ENCODE measurements at regions not wholly inside any gene's neighbourhood (a gene's known extent, or its start where the extent isn't known, plus 50 kb on each side); places are given as distances from the start of the nearest gene placed in this dataset.

- TF ChIP-seq CTCF (IDR thresholded peaks at IDR 0.05; ENCODE audit: borderline replicate concordance, insufficient read depth, low read depth, low read length): no peak
- no peak overlapping the region for H3K4me3 ChIP-seq (ENCODE audit: low read depth, low read length)
Measured at GRCh38 chr5:164364237-164365208, 859.1 kb downstream of the MAT2B start.

- no peak for TF ChIP-seq CTCF (IDR thresholded peaks at IDR 0.05; ENCODE audit: borderline replicate concordance, insufficient read depth, low read depth, low read length)
- H3K4me3 ChIP-seq (ENCODE audit: low read depth, low read length): no peak overlapping the region
Measured at GRCh38 chr5:164370841-164371240, 865.4 kb downstream of the MAT2B start.

- TF ChIP-seq CTCF (IDR thresholded peaks at IDR 0.05; ENCODE audit: borderline replicate concordance, insufficient read depth, low read depth, low read length): no peak
Measured at GRCh38 chr5:164372892-164373291, 867.5 kb downstream of the MAT2B start.

GRCh38 chr5:164373876-164374275 lies 868.5 kb downstream of the MAT2B start:
- no peak overlapping the region for H3K4me3 ChIP-seq (ENCODE audit: low read depth, low read length)
- TF ChIP-seq CTCF (IDR thresholded peaks at IDR 0.05; ENCODE audit: borderline replicate concordance, insufficient read depth, low read depth, low read length): no peak

More at GRCh38 chr5:164372892-164373291, 867.5 kb downstream of the MAT2B start:
- no peak overlapping the region for H3K4me3 ChIP-seq (ENCODE audit: low read depth, low read length)

- H3K4me3 ChIP-seq (ENCODE audit: low read depth, low read length): no peak overlapping the region
- no peak for TF ChIP-seq CTCF (IDR thresholded peaks at IDR 0.05; ENCODE audit: borderline replicate concordance, insufficient read depth, low read depth, low read length)
Measured at GRCh38 chr5:164375051-164375450, 869.6 kb downstream of the MAT2B start.

- TF ChIP-seq CTCF (IDR thresholded peaks at IDR 0.05; ENCODE audit: borderline replicate concordance, insufficient read depth, low read depth, low read length): no peak
- H3K4me3 ChIP-seq (ENCODE audit: low read depth, low read length): no peak overlapping the region
Measured at GRCh38 chr5:164376843-164377242, 871.4 kb downstream of the MAT2B start.

GRCh38 chr5:164377746-164378145 lies 872.3 kb downstream of the MAT2B start:
- no peak for TF ChIP-seq CTCF (IDR thresholded peaks at IDR 0.05; ENCODE audit: borderline replicate concordance, insufficient read depth, low read depth, low read length)
- no peak overlapping the region for H3K4me3 ChIP-seq (ENCODE audit: low read depth, low read length)

Data from GM12875 (cell line).